H1 (cell line): ENCODE measurements at regions not wholly inside any gene's neighbourhood (a gene's known extent, or its start where the extent isn't known, plus 50 kb on each side); places are given as distances from the start of the nearest gene placed in this dataset.
"Not testable (repeated sequence)": the region's sequence is repeated elsewhere in the genome, so short reads cannot be mapped to it uniquely, and the experiment has no call there.

ENCODE experiments used
- BACH1 ChIP-seq: IDR thresholded peaks from 2 replicates; pipeline ENCODE4 v1.6.1; 2012; ENCODE audit warnings: low read length, improper control_type of control experiment
- CBX5 ChIP-seq: fragments of 300-800, 300-1000 bp; sonication (generic); IDR thresholded peaks from 2 replicates; pipeline ENCODE4 v1.7.1; 2016; ENCODE audit warnings: antibody characterized with exemption, low read length, low read depth
- CTCF ChIP-seq, 3 experiments: IDR thresholded peaks; 1 replicate in 2 of 3; 2 replicates in 1 of 3; pipeline versions ENCODE4 v1.5.1 to v1.6.1; 2011; ENCODE audit warnings: low read length in 3 of 3, mild to moderate bottlenecking in 3 of 3, inconsistent platforms in 2 of 3, low read depth in 1 of 3, moderate library complexity in 1 of 3; ENCODE audit not compliant: insufficient read depth in 1 of 3; ENCODE audit errors: control extremely low read depth in 1 of 3
- EP300 ChIP-seq, 2 experiments: IDR thresholded peaks; 1 replicate in 1 of 2; 2 replicates in 1 of 2; pipeline ENCODE4 v1.6.1; 2011 to 2012; ENCODE audit warnings: low read depth in 2 of 2, low read length in 2 of 2, mild to moderate bottlenecking in 2 of 2, borderline replicate concordance in 1 of 2, inconsistent platforms in 1 of 2, moderate library complexity in 1 of 2
- EZH2 ChIP-seq: fragments of 200-600 bp; sonication (generic); IDR thresholded peaks from 2 replicates; pipeline ENCODE4 v1.7.1; 2012; ENCODE audit warnings: low read depth, mild to moderate bottlenecking, moderate library complexity, low read length, inconsistent platforms; ENCODE audit not compliant: severe bottlenecking
- HDAC6 ChIP-seq: IDR thresholded peaks from one replicate; pipeline ENCODE4 v1.7.1; 2012; ENCODE audit warnings: low read depth, mild to moderate bottlenecking, inconsistent platforms, low read length, moderate library complexity
- NRF1 ChIP-seq: IDR thresholded peaks from 2 replicates; pipeline ENCODE4 v1.6.1; 2011; ENCODE audit warnings: mild to moderate bottlenecking, low read depth, low read length, improper control_type of control experiment
- RBBP5 ChIP-seq: IDR thresholded peaks from 2 replicates; pipeline ENCODE4 v1.7.1; 2012; ENCODE audit warnings: low read depth, mild to moderate bottlenecking, inconsistent platforms, low read length, moderate library complexity, borderline replicate concordance
- SAP30 ChIP-seq: fragments of 300-600 bp; sonication (generic); IDR thresholded peaks from 2 replicates; pipeline ENCODE4 v1.7.1; 2012; ENCODE audit warnings: low read length, moderate library complexity, mild to moderate bottlenecking, inconsistent platforms; ENCODE audit not compliant: insufficient read depth, insufficient replicate concordance
- YY1 ChIP-seq: IDR thresholded peaks from 2 replicates; pipeline ENCODE4 v1.6.1; 2011; ENCODE audit warnings: low read depth, mild to moderate bottlenecking, low read length

GRCh38 chr6:161657-162056, 130.6 kb upstream of the DUSP22 start:
- TF ChIP-seq BACH1; CTCF (IDR thresholded peaks at IDR 0.05; ENCODE audit: control extremely low read depth in 1 of 3, insufficient read depth in 1 of 3, low read depth in 1 of 3, low read length in 3 of 3); RBBP5; EZH2; YY1; EP300 (IDR thresholded peaks at IDR 0.05; ENCODE audit: borderline replicate concordance in 1 of 2, low read depth in 2 of 2, low read length in 2 of 2); NRF1; SAP30; CBX5; HDAC6: not testable (repeated sequence)
